Ecto neural progenitor cell (in vitro differentiated cells): ENCODE measurements at regions not wholly inside any gene's neighbourhood (a gene's known extent, or its start where the extent isn't known, plus 50 kb on each side); places are given as distances from the start of the nearest gene placed in this dataset.
"Not testable (repeated sequence)": the region's sequence is repeated elsewhere in the genome, so short reads cannot be mapped to it uniquely, and the experiment has no call there.

Experiments
- DNase-seq: peaks from one replicate; pipeline ENCODE4 v3.0.0-alpha.2; 2018; ENCODE audit warnings: low spot score

DNA sequence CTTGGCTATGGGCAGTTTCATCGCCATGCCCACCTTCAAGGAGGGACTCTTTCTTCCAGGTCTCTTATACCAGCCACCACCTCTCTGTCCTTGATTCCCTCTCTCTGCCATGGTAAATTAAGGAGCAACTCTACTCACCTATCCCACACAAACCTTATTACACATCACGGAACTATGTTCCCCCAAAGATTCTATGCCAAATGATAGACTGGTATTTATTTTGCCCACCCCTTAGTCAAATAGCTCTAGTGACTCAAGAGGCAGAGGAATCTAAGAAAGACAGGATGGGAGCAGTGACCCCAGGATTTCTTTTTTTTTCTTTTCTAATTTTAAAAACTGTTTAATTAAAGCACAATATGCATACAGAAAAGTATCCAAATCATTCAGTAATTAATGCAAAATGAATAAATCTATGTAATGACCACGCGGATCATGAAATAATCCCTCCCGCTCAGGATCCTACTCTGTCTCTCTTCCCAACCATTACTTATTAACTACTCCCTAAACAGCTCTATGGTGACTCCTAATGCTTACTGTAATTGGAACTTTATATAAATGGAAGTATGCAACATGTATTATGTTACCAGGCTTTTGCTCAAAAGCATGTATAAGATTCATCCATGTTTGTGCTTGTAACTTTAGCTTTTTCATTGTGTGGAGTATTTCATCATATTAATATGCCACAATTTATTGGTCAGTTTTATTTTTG is 410.8 kb upstream of the RASGRP1 start:
- DNase-seq, result no peak

GRCh38 chr15:38991126-38991525 is 426.5 kb upstream of the RASGRP1 start:
- no peak for DNase-seq

GRCh38 chr15:38991701-38992100 is 427.1 kb upstream of the RASGRP1 start:
- no peak for DNase-seq

DNA sequence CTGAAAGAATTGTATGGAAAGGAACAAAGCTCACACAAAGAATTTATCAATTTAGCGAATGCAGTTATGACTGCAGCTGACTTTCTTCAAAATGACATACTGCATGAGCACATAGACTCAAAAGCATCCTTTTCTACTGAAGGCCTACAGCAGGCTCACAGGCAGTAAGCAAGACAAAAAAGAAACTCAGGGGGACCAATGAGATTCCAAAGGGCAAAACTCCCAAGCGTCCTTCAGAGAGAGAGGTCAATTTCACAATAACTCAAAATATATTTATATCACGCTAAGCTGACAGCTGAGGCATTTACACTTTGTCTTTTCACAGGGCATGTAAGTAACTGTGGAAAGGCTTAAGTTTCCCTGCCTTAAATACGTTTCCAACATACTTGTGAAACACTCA is 427.9 kb upstream of the RASGRP1 start:
- no peak for DNase-seq

DNA sequence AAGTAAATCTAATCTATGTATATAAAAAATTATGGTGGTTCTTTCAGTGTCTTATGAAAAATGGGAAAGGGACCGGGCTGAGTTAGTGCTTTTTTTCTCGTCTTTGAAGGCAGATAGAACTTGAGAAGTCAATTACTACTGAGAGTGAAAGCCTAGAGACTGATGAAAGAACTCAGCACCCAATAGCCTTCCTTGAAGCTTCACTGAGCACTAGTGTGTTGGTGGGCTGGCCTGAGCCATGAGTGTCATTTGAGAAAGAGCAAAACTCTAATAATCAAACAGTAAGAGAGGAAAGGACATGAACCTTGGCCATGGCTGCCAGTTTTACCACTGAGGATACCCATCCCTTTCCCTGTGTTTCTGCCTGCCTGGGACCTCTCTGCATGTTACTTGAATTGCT is 428.3 kb upstream of the RASGRP1 start:
- DNase-seq, result no peak

DNA sequence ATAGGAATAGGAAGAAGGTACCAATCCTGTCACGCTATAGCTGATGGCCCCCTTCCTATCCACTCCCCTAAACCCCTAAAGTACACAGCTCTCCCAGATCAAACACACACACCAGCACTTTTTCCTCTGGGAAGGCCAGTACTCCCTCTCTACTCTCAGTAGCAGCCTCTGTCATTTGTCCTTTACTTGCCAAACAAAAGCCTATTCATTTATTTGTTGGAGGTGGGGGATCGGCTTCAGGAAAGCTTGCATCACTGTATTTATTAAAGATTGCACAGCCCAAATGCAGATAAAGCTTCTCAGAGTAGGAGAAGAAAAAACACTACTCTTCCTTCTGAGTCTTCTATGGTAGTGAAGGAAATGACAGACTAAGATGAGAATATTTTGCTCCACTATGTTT is 429.7 kb upstream of the RASGRP1 start:
- DNase-seq, result no peak

GRCh38 chr15:38996111-38996631 is 431.6 kb upstream of the RASGRP1 start:
- DNase-seq, result no peak

- no peak for DNase-seq
Measured at GRCh38 chr15:38997841-38998240, 433.2 kb upstream of the RASGRP1 start.

DNA sequence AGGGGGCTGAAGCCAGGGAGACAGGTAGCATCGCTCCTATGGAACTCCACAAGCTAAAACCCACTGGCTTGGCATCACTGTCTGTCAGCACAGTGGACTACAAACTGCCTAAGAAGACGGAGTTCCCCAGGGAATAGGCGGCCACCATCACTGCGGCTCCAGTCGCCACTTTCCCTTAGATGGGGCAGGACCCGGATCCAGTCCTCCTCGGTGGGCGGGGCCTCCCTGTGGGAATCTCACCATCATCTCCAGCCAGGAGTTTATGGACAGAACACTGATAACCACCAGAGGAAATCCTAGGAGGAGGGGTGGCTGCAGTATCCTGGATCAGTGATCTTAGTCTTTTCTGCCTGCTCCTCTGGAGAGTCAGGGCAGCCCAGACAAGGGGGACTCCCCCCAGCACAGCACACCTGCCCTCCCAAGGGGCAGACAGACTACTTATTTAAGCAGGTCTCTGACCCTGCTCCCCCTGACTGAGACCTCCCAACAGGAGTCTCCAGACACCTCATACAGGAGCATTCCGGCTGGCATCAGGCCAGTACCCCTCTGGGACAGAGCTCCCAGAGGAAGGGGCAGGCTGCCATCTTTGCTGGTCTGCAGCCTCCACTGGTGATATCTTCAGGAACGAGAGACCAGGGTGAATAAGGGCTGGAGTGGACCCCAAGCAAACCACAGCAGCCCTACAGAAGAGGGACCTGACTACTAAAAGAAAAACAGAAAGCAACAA is 435.6 kb upstream of the RASGRP1 start:
- DNase-seq, result no peak

DNA sequence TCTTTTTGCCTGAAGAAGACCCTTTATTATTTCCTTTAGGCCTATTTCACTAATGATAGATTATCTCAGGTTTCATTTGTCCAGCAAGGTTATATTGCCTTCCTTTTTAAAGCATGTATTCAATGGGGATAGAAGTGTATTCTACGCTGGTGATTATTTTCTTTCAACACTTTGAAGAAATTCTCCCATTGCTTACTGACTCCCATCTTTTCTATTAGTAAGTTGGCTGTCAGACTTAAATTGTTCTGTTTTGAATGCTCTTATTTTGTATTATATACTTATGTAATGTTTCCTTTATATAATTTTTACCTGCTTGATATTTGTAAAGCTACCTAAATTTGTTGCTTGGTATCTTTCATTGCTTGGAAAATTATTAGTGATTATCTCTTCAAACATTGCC is 445.1 kb upstream of the RASGRP1 start:
- DNase-seq, result no peak

DNA sequence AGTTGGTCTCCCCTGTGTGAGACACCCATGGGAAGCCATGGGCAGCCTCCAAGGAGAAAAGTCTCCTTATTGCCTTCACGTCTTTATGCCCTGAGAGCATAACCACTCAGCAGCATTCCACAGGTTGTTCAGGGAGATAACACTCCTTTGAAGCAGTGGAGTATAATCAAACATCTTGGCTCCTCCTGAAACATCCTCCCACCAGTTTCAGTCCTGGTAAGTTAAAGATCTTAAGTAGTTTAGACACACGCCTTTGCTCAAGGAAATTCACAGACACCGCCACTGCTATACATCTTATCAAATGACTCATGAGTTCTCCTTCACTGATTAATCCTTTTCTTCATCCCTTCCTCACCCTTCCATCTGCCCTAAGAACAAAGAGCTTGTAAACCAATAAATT is 446.5 kb upstream of the RASGRP1 start:
- DNase-seq, result not testable (repeated sequence)

GRCh38 chr15:39013262-39013661 is 448.6 kb upstream of the RASGRP1 start:
- DNase-seq, result no peak

DNA sequence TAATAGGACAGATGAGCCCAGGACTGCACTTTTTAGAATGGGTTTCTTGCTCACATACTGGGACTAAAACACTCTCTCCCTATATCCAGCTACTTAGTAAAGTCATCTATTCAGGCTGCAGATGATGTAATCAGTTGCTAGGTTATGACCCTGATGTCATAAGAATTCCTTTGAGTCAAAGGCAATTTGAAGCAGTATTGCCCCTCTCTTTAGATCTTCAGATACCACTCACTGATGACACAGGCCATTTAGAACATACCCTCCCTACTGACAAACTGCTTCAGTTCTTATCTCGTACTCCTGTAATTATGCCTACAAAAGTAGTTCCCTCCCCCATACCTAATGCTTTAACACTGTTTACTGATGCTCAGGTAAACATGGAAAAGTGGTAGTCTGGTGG is 450.1 kb upstream of the RASGRP1 start:
- no peak for DNase-seq

- no peak for DNase-seq
Measured at GRCh38 chr15:39016706-39017105, 452.1 kb upstream of the RASGRP1 start.

GRCh38 chr15:39018966-39019365 is 454.4 kb upstream of the RASGRP1 start:
- DNase-seq, result no peak

DNA sequence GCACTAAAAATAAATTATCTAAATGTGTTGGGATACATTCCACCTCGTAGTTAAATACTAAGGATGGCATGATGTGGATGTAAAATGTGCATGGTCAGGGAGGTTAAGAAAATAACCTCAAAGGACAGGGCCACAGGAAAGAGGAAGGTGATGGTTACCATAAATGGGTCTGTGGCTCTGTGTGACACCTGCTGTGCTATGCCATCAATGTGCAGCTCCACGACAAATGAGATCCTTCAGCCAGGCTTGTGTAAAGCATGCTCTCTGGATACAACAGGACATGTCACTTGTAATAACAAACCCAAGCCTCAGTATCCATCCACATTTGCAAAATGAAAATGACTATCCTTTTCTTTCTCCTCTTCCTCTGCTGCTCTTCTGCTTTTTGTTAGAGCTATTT is 456.7 kb upstream of the RASGRP1 start:
- no peak for DNase-seq

GRCh38 chr15:39022532-39023305 is 458.1 kb upstream of the RASGRP1 start:
- no peak for DNase-seq

DNA sequence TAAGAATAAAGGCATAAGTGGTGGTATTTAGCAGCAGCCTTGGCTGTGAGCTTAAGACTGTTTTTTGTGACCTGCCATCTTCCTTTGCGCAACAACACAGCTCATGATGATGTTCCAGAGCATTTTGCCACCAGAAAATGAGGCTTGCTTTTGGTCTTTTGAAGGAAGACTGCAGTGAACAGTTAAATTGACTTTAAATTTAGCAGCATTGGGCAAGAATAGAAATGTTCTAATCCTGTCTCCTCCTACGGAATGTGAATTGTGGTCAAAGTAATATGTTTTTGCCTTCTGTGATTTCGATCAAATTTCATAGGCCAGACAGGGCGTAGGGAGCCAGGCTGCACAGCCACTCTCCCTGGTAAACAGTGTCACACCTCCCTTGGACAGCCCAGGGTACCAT is 460.7 kb upstream of the RASGRP1 start:
- no peak for DNase-seq

- DNase-seq, result no peak
Measured at GRCh38 chr15:39025881-39026280, 461.3 kb upstream of the RASGRP1 start.

GRCh38 chr15:39028069-39028468 is 463.5 kb upstream of the RASGRP1 start:
- DNase-seq, result no peak

DNA sequence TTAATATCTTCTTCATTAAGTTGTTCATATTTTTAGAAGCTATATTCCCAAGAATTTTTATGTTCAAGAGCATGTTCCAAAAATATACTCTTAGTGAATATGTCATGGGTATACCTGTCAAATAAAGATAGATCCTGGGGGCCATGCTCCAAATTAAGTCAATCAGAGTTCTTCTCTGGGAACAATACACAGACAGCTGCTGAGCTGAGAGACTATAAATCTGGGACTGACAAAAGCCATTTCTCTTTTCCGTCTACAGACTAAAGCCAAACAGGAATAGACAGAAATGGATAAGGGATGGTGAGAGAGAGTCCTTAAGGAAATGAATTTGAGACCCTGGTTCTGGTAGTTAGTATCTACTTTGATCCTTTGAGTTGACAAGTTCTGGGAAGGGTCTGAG is 465.1 kb upstream of the RASGRP1 start:
- DNase-seq, result no peak

DNA sequence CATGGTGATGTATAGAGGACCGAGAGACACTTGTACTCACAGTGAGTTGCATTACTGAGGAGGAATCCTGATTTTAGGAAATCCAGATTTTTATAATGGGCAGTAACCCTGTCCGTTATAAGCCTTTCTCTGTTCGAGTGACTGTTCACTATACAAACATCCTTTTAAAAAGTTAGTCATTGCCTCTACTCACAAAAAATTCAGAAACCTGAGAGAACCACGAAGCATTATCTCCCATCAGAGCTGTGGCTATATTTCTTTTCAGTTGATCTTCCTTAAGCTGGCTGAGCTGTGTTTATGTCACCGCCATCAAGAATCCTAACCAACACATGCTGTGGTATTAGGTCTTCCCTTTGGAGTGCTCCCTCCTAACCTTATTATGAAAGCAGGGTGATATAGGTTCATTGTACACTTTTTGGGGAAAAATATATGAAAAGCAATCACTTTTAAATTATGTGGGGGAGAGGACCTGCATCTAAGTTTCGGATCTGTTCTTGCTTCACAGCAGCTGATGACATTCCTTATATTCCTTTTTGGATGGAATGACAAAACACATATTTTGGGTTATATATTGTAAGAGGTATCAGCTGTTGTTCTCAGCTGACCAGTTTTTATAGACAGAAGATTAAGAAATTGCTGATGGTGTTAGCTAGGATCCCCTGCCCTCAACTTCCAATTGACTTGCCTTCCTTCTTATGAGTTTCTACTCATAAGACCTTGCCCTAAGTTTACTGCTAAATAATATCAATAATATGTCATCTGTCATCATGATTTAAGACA is 465.9 kb upstream of the RASGRP1 start:
- no peak for DNase-seq
